Uterus (tissue), 3 donors: ENCODE measurements at regions not wholly inside any gene's neighbourhood (a gene's known extent, or its start where the extent isn't known, plus 50 kb on each side); places are given as distances from the start of the nearest gene placed in this dataset.
"Not testable (repeated sequence)": the region's sequence is repeated elsewhere in the genome, so short reads cannot be mapped to it uniquely, and the experiment has no call there.

Source experiments
- DNase-seq, 2 donors: peaks; one replicate each; pipeline ENCODE4 v3.0.0-alpha.2; 2019 to 2020
- H3K27ac ChIP-seq, 2 donors: fragments of 200-600 bp; sonication (generic); 1 replicate in 1 of 2; 2 replicates in 1 of 2; pipeline ENCODE4 v1.5.1; 2016 to 2018
- H3K27me3 ChIP-seq, 2 donors: fragments of 200-600 bp; sonication (generic); one replicate each; pipeline ENCODE4 v1.5.1; 2018 to 2019; ENCODE audit warnings: control low read depth in 1 of 2
- H3K36me3 ChIP-seq, 2 donors: fragments of 200-600 bp; sonication (generic); one replicate each; pipeline ENCODE4 v1.5.1; 2019; ENCODE audit warnings: control low read depth in 1 of 2
- H3K4me1 ChIP-seq, 2 donors: fragments of 200-600 bp; sonication (generic); one replicate each; pipeline ENCODE4 v1.5.1; 2018 to 2019; ENCODE audit warnings: control low read depth in 1 of 2
- H3K4me3 ChIP-seq, 2 donors: fragments of 200-600 bp; sonication (generic); 1 replicate in 1 of 2; 2 replicates in 1 of 2; pipeline ENCODE4 v1.5.1; 2018 to 2019; ENCODE audit warnings: mild to moderate bottlenecking in 1 of 2
- H3K9me3 ChIP-seq, 2 donors: fragments of 200-600 bp; sonication (generic); one replicate each; pipeline ENCODE4 v1.5.1; 2019; ENCODE audit warnings: control low read depth in 1 of 2
- CTCF ChIP-seq, 4 experiments: fragments of 200-600 bp in 2 of 4; fragments of 450-650 bp in 2 of 4; sonication (generic) in 2 of 4; IDR thresholded peaks; one replicate each; pipeline ENCODE4 v1.5.1; 2016 to 2019; ENCODE audit warnings: antibody characterized with exemption in 4 of 4, mild to moderate bottlenecking in 2 of 4, moderate library complexity in 1 of 4
- POLR2A ChIP-seq, 2 donors: fragments of 450-650 bp; IDR thresholded peaks; one replicate each; pipeline ENCODE4 v1.6.1; 2016; ENCODE audit warnings: antibody characterized with exemption in 2 of 2, mild to moderate bottlenecking in 1 of 2, moderate library complexity in 1 of 2
- intact Hi-C: fragments of 100-400 bp; cut with DNase I; formaldehyde crosslinking; loops from one replicate; pipeline ENCODE4 v1.15.1; 2023; ENCODE audit warnings: low total_unique reads
- donor health status: DM: yes; HTN: yes; CAD: no.

- Histone ChIP-seq H3K4me3 (no peak overlapping the region), H3K27me3 (no peaks in the 10 kb centered on the region), H3K36me3 (no peaks in the 10 kb centered on the region), H3K4me1 (no peaks in the 10 kb centered on the region), H3K9me3 (no peaks in the 10 kb centered on the region), H3K27ac (no peak overlapping the region)
- TF ChIP-seq POLR2A (IDR thresholded peaks at IDR 0.05) (no peak), CTCF (IDR thresholded peaks at IDR 0.05) (no peak)
- intact Hi-C loops = no loop called here
- no peak for DNase-seq
Measured at GRCh38 chr14:85016496-85016895, 513.4 kb upstream of the FLRT2 start.

- H3K4me1 ChIP-seq, H3K27me3 ChIP-seq, DNase-seq, H3K4me3 ChIP-seq, intact Hi-C loops, H3K27ac ChIP-seq, H3K9me3 ChIP-seq, H3K36me3 ChIP-seq: not testable (repeated sequence)
Measured at GRCh38 chr14:85023866-85024265, 506.1 kb upstream of the FLRT2 start.

- intact Hi-C loops = no loop called here
- no peak for TF ChIP-seq POLR2A (IDR thresholded peaks at IDR 0.05)
- TF ChIP-seq CTCF (IDR thresholded peaks at IDR 0.05) = no peak
- Histone ChIP-seq H3K9me3 (no peaks in the 10 kb centered on the region), H3K4me1 (no peaks in the 10 kb centered on the region), H3K27ac (no peak overlapping the region), H3K36me3 (no peaks in the 10 kb centered on the region), H3K4me3 (no peak overlapping the region), H3K27me3 (no peaks in the 10 kb centered on the region)
- no peak for DNase-seq
Measured at GRCh38 chr14:85024931-85025330, 505.0 kb upstream of the FLRT2 start.

GRCh38 chr14:85027681-85028370 is 502.1 kb upstream of the FLRT2 start:
- Histone ChIP-seq H3K27ac (no peak overlapping the region), H3K9me3 (no peaks in the 10 kb centered on the region), H3K36me3 (no peaks in the 10 kb centered on the region), H3K4me3 (no peak overlapping the region), H3K4me1 (no peaks in the 10 kb centered on the region), H3K27me3 (no peaks in the 10 kb centered on the region)
- intact Hi-C loops = no loop called here
- TF ChIP-seq POLR2A (IDR thresholded peaks at IDR 0.05) (no peak), CTCF (IDR thresholded peaks at IDR 0.05) (no peak)
- DNase-seq = no peak

GRCh38 chr14:85037411-85037810 is 492.5 kb upstream of the FLRT2 start:
- no peak overlapping the region for H3K4me3 ChIP-seq
- no peaks in the 10 kb centered on the region for H3K36me3 ChIP-seq
- intact Hi-C loops = no loop called here
- TF ChIP-seq POLR2A (IDR thresholded peaks at IDR 0.05) (no peak), CTCF (IDR thresholded peaks at IDR 0.05) (no peak)
- no peak overlapping the region for H3K27ac ChIP-seq
- no peak for DNase-seq
- H3K4me1 ChIP-seq = no peaks in the 10 kb centered on the region
- no peaks in the 10 kb centered on the region for H3K27me3 ChIP-seq
- H3K9me3 ChIP-seq = no peaks in the 10 kb centered on the region
